SK-N-SH (cell line): ENCODE measurements at regions not wholly inside any gene's neighbourhood (a gene's known extent, or its start where the extent isn't known, plus 50 kb on each side); places are given as distances from the start of the nearest gene placed in this dataset.

Experiments used
- CHD2 ChIP-seq: fragments of 150-350 bp; IDR thresholded peaks from 2 replicates; pipeline ENCODE4 v1.6.1; 2018; ENCODE audit warnings: low read length; ENCODE audit not compliant: partially characterized antibody
- EZH2phosphoT487 ChIP-seq: fragments of 200-600 bp; sonication (generic); IDR thresholded peaks from 2 replicates; pipeline ENCODE4 v1.6.1; 2017; ENCODE audit warnings: low read depth, mixed run types, mild to moderate bottlenecking, antibody characterized with exemption, moderate library complexity, borderline replicate concordance
- POLR2AphosphoS5 ChIP-seq: IDR thresholded peaks from 2 replicates; pipeline ENCODE4 v1.6.1; 2012; ENCODE audit warnings: low read depth, low read length
- RAD21 ChIP-seq: IDR thresholded peaks from 2 replicates; pipeline ENCODE4 v1.6.1; 2012; ENCODE audit warnings: mild to moderate bottlenecking, low read length
- RCOR1 ChIP-seq: fragments of 150-350 bp; IDR thresholded peaks from 2 replicates; pipeline ENCODE4 v1.6.1; 2017; ENCODE audit warnings: antibody characterized with exemption, low read length
- REST ChIP-seq: IDR thresholded peaks from 2 replicates; pipeline ENCODE4 v1.6.1; 2012; ENCODE audit warnings: mild to moderate bottlenecking, low read depth, low read length, moderate library complexity
- RFX5 ChIP-seq: IDR thresholded peaks from 2 replicates; pipeline ENCODE4 v1.6.1; 2012; ENCODE audit warnings: mild to moderate bottlenecking, improper control_type of control experiment, low read length
- RXRA ChIP-seq: IDR thresholded peaks from 2 replicates; pipeline ENCODE4 v1.4.0; 2012; ENCODE audit warnings: low read depth, mild to moderate bottlenecking, borderline replicate concordance
- SMC3 ChIP-seq: IDR thresholded peaks from 2 replicates; pipeline ENCODE4 v1.6.1; 2012; ENCODE audit warnings: low read depth, low read length, improper control_type of control experiment
- TCF12 ChIP-seq: IDR thresholded peaks from 2 replicates; pipeline ENCODE4 v1.4.0; 2012
- YY1 ChIP-seq: IDR thresholded peaks from 2 replicates; pipeline ENCODE4 v1.4.0; 2012; ENCODE audit warnings: low read depth, mild to moderate bottlenecking
- TF ChIP-seq, protein P1 (sequence below): fragments of 200-600 bp; sonication (generic); IDR thresholded peaks from 2 replicates; pipeline ENCODE4 v1.6.1; 2017; ENCODE audit warnings: antibody characterized with exemption, mild to moderate bottlenecking, moderate library complexity

DNA sequence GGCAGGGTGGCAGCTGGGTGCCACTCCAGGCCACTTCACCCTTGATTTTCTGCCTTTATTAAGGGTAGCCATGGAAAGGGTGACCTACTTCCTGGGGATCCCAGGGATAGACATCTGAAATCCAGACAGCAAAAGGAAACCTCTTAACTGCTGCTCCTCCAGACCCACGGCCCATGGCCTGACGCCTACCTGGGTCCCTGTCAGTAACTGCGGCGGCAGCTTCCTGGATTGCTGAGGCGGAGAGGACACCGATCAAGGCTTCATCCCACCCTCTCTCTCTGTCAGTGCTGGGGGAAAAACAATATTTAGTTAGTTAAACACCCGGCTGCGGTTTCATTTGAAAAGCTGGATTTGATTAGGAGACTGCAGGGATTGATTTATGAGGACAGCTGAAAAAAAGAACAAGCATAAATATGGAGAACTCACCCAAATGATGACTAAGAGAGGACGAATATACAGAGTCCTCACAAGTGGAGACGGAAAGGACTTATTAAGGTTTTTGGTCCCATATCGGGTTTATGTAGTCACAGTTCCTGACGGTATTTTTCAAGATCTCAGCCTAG is 158.7 kb upstream of the KLF4 start:
- TF ChIP-seq SMC3 (no peak), REST (no peak), EZH2phosphoT487 (no peak), RAD21 (no peak), RCOR1 (no peak), TCF12 (peak; percentile 79), POLR2AphosphoS5 (no peak), CHD2 (no peak), RXRA (no peak), RFX5 (no peak), YY1 (no peak)
- TF ChIP-seq, protein P1, sequence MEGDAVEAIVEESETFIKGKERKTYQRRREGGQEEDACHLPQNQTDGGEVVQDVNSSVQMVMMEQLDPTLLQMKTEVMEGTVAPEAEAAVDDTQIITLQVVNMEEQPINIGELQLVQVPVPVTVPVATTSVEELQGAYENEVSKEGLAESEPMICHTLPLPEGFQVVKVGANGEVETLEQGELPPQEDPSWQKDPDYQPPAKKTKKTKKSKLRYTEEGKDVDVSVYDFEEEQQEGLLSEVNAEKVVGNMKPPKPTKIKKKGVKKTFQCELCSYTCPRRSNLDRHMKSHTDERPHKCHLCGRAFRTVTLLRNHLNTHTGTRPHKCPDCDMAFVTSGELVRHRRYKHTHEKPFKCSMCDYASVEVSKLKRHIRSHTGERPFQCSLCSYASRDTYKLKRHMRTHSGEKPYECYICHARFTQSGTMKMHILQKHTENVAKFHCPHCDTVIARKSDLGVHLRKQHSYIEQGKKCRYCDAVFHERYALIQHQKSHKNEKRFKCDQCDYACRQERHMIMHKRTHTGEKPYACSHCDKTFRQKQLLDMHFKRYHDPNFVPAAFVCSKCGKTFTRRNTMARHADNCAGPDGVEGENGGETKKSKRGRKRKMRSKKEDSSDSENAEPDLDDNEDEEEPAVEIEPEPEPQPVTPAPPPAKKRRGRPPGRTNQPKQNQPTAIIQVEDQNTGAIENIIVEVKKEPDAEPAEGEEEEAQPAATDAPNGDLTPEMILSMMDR: no peak
